Tibial nerve (tissue), 4 donors: ENCODE measurements at regions not wholly inside any gene's neighbourhood (a gene's known extent, or its start where the extent isn't known, plus 50 kb on each side); places are given as distances from the start of the nearest gene placed in this dataset.
"Not testable (repeated sequence)": the region's sequence is repeated elsewhere in the genome, so short reads cannot be mapped to it uniquely, and the experiment has no call there.

Source experiments
- DNase-seq, 2 donors: peaks; one replicate each; pipeline ENCODE4 v3.0.0-alpha.2; 2019; ENCODE audit warnings: low spot score in 2 of 2
- H3K27ac ChIP-seq, 4 donors: fragments of 200-600 bp; sonication (generic) in 3 of 4; one replicate each; pipeline ENCODE4 v1.5.1; 2017 to 2019; ENCODE audit warnings: mild to moderate bottlenecking in 1 of 4
- H3K27me3 ChIP-seq, 2 donors: fragments of 200-600 bp; sonication (generic) in 1 of 2; one replicate each; pipeline versions ENCODE4 v1.5.1 to v1.6.0; 2017 to 2019
- H3K36me3 ChIP-seq, 3 donors: fragments of 200-600 bp; sonication (generic); one replicate each; pipeline ENCODE4 v1.5.1; 2018 to 2019
- H3K4me1 ChIP-seq, 4 donors: fragments of 200-600 bp; sonication (generic) in 3 of 4; one replicate each; pipeline ENCODE4 v1.5.1; 2017 to 2019
- H3K4me3 ChIP-seq, 4 donors: fragments of 200-600 bp; sonication (generic) in 3 of 4; one replicate each; pipeline ENCODE4 v1.5.1; 2017 to 2019; ENCODE audit warnings: mild to moderate bottlenecking in 1 of 4, moderate library complexity in 1 of 4
- H3K9me3 ChIP-seq, 4 donors: fragments of 200-600 bp; sonication (generic) in 3 of 4; one replicate each; pipeline ENCODE4 v1.5.1; 2017 to 2019
- CTCF ChIP-seq, 5 experiments: fragments of 200-600 bp in 3 of 5; fragments of 450-650 bp in 2 of 5; sonication (generic) in 3 of 5; IDR thresholded peaks; one replicate each; pipeline ENCODE4 v1.5.1; 2016 to 2019; ENCODE audit warnings: antibody characterized with exemption in 5 of 5, mild to moderate bottlenecking in 3 of 5, moderate library complexity in 2 of 5
- EP300 ChIP-seq, 2 donors: sonication (generic); formaldehyde crosslinking; IDR thresholded peaks; one replicate each; pipeline ENCODE4 v1.6.1; 2017; ENCODE audit warnings: antibody characterized with exemption in 2 of 2, mild to moderate bottlenecking in 1 of 2
- POLR2A ChIP-seq, 2 donors: fragments of 450-650 bp; IDR thresholded peaks; one replicate each; pipeline ENCODE4 v1.6.1; 2017; ENCODE audit warnings: antibody characterized with exemption in 2 of 2, mild to moderate bottlenecking in 2 of 2, moderate library complexity in 2 of 2
- WGBS, 2 donors: methylation state at CpG; one replicate each; pipeline ENCODE4 v1.1.5; 2018; 5-methylcytosine and 5-hydroxymethylcytosine counted together

GRCh38 chrX:35622040-35622439, 176.1 kb upstream of the MAGEB16 start:
- Histone ChIP-seq H3K9me3 (no peaks in the 10 kb centered on the region), H3K4me1 (no peaks in the 10 kb centered on the region), H3K27me3 (no peaks in the 10 kb centered on the region), H3K4me3 (no peak overlapping the region), H3K27ac (no peak overlapping the region), H3K36me3 (no peaks in the 10 kb centered on the region)
- WGBS, 2 donors = 63 to 88% methylated on average over 2 of the region's 2 CpGs
- TF ChIP-seq EP300 (IDR thresholded peaks at IDR 0.05) = no peak
- no peak for TF ChIP-seq POLR2A (IDR thresholded peaks at IDR 0.05)
- TF ChIP-seq CTCF (IDR thresholded peaks at IDR 0.05) = no peak
- no peak for DNase-seq

DNA sequence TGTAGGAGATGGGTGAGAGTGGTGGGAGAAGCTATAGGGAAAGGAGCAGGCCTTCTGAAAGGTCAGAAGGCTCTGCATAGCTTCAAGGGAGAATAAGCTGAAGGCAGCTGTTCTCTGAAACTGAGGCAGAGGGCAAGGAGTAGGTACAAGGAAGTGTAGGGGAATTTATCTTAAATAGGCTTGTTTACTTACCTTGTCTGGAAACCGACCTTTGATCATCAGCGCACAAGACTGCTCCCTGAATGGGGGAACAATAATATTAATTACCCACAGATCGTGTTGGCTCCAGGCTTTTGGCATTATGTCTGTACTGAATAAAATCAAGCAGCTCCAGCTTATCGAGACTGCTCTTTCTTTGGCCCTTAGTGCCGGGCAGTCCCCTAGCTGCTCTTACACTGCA, 175.5 kb upstream of the MAGEB16 start:
- no peak overlapping the region for H3K4me3 ChIP-seq
- DNase-seq = no peak
- WGBS, 2 donors = 85 to 96% methylated on average over 5 of the region's 5 CpGs
- H3K36me3 ChIP-seq = no peaks in the 10 kb centered on the region
- no peaks in the 10 kb centered on the region for H3K4me1 ChIP-seq
- no peak overlapping the region for H3K27ac ChIP-seq
- H3K9me3 ChIP-seq = no peaks in the 10 kb centered on the region
- TF ChIP-seq POLR2A (IDR thresholded peaks at IDR 0.05) (no peak), CTCF (IDR thresholded peaks at IDR 0.05) (no peak), EP300 (IDR thresholded peaks at IDR 0.05) (no peak)
- H3K27me3 ChIP-seq = no peaks in the 10 kb centered on the region

GRCh38 chrX:35625714-35626113, 172.4 kb upstream of the MAGEB16 start:
- no peaks in the 10 kb centered on the region for H3K9me3 ChIP-seq
- H3K4me1 ChIP-seq = no peaks in the 10 kb centered on the region
- no peak overlapping the region for H3K27ac ChIP-seq
- no peak for DNase-seq
- no peaks in the 10 kb centered on the region for H3K27me3 ChIP-seq
- H3K36me3 ChIP-seq = no peaks in the 10 kb centered on the region
- H3K4me3 ChIP-seq = no peak overlapping the region
- 95 to 97% methylated on average over 24 to 31 of the region's 31 CpGs for WGBS, 2 donors
- TF ChIP-seq CTCF (IDR thresholded peaks at IDR 0.05) (no peak), EP300 (IDR thresholded peaks at IDR 0.05) (no peak), POLR2A (IDR thresholded peaks at IDR 0.05) (no peak)

GRCh38 chrX:35626124-35626523, 172.0 kb upstream of the MAGEB16 start:
- H3K27me3 ChIP-seq = no peaks in the 10 kb centered on the region
- no peak overlapping the region for H3K27ac ChIP-seq
- H3K36me3 ChIP-seq = no peaks in the 10 kb centered on the region
- H3K4me1 ChIP-seq = no peaks in the 10 kb centered on the region
- H3K9me3 ChIP-seq = no peaks in the 10 kb centered on the region
- 87 to 93% methylated on average over 13 to 14 of the region's 14 CpGs for WGBS, 2 donors
- H3K4me3 ChIP-seq = no peak overlapping the region
- no peak for DNase-seq
- TF ChIP-seq CTCF (IDR thresholded peaks at IDR 0.05) = no peak
- no peak for TF ChIP-seq POLR2A (IDR thresholded peaks at IDR 0.05)
- no peak for TF ChIP-seq EP300 (IDR thresholded peaks at IDR 0.05)

- H3K27me3 ChIP-seq, H3K4me3 ChIP-seq, H3K27ac ChIP-seq, H3K4me1 ChIP-seq, H3K36me3 ChIP-seq, H3K9me3 ChIP-seq, DNase-seq: not testable (repeated sequence)
- 84 to 89% methylated on average over 3 to 8 of the region's 8 CpGs for WGBS, 2 donors
Measured at GRCh38 chrX:35635971-35636370, 162.2 kb upstream of the MAGEB16 start.

DNA sequence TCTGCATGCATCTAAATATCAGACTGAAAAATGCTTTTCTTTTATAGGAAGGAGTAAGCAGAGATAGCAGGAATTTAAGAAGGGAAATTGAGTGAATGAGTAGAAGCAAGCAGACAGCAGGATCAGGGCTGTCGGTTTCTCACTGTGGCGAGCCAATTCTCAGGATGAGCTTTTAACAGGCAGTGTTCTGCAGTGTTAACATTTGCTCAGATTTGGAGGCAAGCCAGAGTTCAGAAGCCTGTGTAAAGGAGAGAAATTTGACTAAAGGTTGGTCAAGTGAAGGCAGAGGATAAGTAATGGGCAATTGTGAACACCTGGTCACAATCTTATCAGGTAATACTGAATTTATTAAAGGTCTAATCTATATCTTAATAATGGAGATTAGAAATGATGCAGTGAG, 133.3 kb upstream of the MAGEB16 start:
- Histone ChIP-seq H3K4me1 (no peaks in the 10 kb centered on the region), H3K36me3 (no peaks in the 10 kb centered on the region), H3K4me3 (no peak overlapping the region), H3K27me3 (no peaks in the 10 kb centered on the region), H3K9me3 (no peaks in the 10 kb centered on the region), H3K27ac (no peak overlapping the region)
- WGBS, 2 donors = 30 to 35% methylated on average over 2 of the region's 2 CpGs
- TF ChIP-seq CTCF (IDR thresholded peaks at IDR 0.05) (no peak), POLR2A (IDR thresholded peaks at IDR 0.05) (no peak), EP300 (IDR thresholded peaks at IDR 0.05) (no peak)
- no peak for DNase-seq
